ENCODE measurements at regions not wholly inside any gene's neighbourhood (a gene's known extent, or its start where the extent isn't known, plus 50 kb on each side); places are given as distances from the start of the nearest gene placed in this dataset.

GRCh38 chr12:76226397-76226796 lies 121.8 kb downstream of the BBS10 start:
- Histone ChIP-seq H3K36me3 (ENCODE audit: insufficient read depth, low read length) (no peaks in the 10 kb centered on the region), H3K27ac (ENCODE audit: low read depth, low read length) (no peak overlapping the region), H3K9me3 (ENCODE audit: low read length) (no peaks in the 10 kb centered on the region), H3K4me1 (ENCODE audit: insufficient read depth, low read length) (no peaks in the 10 kb centered on the region), H3K27me3 (ENCODE audit: insufficient read depth, low read length, poor library complexity, severe bottlenecking) (no peaks in the 10 kb centered on the region), H3K4me3 (ENCODE audit: low read length) (no peak overlapping the region)
- no peaks in the 10 kb centered on the region for H3K4me1 Mint-ChIP-seq
- H3K36me3 Mint-ChIP-seq, result no peaks in the 10 kb centered on the region
- peaks cover 0 to 11% of the 10 kb centered on the region in 2 donors for H3K27me3 Mint-ChIP-seq
- peaks cover 0 to 2% (median 0%) of the 10 kb centered on the region in 5 donors for H3K9me3 Mint-ChIP-seq
- no peak for DNase-seq
- no peak overlapping the region for H3K4me3 Mint-ChIP-seq
- POLR2A ChIA-PET, result no interaction called here
- H3K27ac Mint-ChIP-seq, result peak overlapping the region in 1 of 8 donors; percentile 30
- CTCF ChIA-PET, result no interaction called here

- Histone ChIP-seq H3K9me3 (ENCODE audit: low read length) (no peaks in the 10 kb centered on the region), H3K27ac (ENCODE audit: low read depth, low read length) (no peak overlapping the region), H3K36me3 (ENCODE audit: insufficient read depth, low read length) (no peaks in the 10 kb centered on the region), H3K4me1 (ENCODE audit: insufficient read depth, low read length) (no peaks in the 10 kb centered on the region), H3K27me3 (ENCODE audit: insufficient read depth, low read length, poor library complexity, severe bottlenecking) (no peaks in the 10 kb centered on the region), H3K4me3 (ENCODE audit: low read length) (no peak overlapping the region)
- Mint-ChIP-seq H3K27ac (no peak overlapping the region), H3K36me3 (peaks cover 0 to 2% (median 0%) of the 10 kb centered on the region in 3 donors), H3K4me3 (no peak overlapping the region), H3K27me3 (peaks cover 0 to 3% of the 10 kb centered on the region in 2 donors), H3K9me3 (no peaks in the 10 kb centered on the region), H3K4me1 (no peaks in the 10 kb centered on the region)
- ChIA-PET CTCF (no interaction called here), POLR2A (no interaction called here)
- no peak for DNase-seq
Measured at GRCh38 chr12:76223869-76224268, 124.3 kb downstream of the BBS10 start.

GRCh38 chr12:76220980-76221379 lies 127.2 kb downstream of the BBS10 start:
- Mint-ChIP-seq H3K27ac (no peak overlapping the region), H3K36me3 (peaks cover 0 to 2% (median 0%) of the 10 kb centered on the region in 3 donors), H3K27me3 (peaks cover 1 to 3% of the 10 kb centered on the region in 2 donors), H3K4me3 (no peak overlapping the region), H3K9me3 (no peaks in the 10 kb centered on the region), H3K4me1 (no peaks in the 10 kb centered on the region)
- POLR2A ChIA-PET, result no interaction called here
- CTCF ChIA-PET, result no interaction called here
- Histone ChIP-seq H3K27ac (ENCODE audit: low read depth, low read length) (no peak overlapping the region), H3K27me3 (ENCODE audit: insufficient read depth, low read length, poor library complexity, severe bottlenecking) (no peaks in the 10 kb centered on the region), H3K36me3 (ENCODE audit: insufficient read depth, low read length) (no peaks in the 10 kb centered on the region), H3K9me3 (ENCODE audit: low read length) (no peaks in the 10 kb centered on the region), H3K4me3 (ENCODE audit: low read length) (no peak overlapping the region), H3K4me1 (ENCODE audit: insufficient read depth, low read length) (no peaks in the 10 kb centered on the region)
- DNase-seq, result no peak

- DNase-seq, result no peak
- H3K36me3 Mint-ChIP-seq, result peaks cover 0 to 2% (median 0%) of the 10 kb centered on the region in 3 donors
- H3K27ac Mint-ChIP-seq, result no peak overlapping the region
- H3K4me1 Mint-ChIP-seq, result no peaks in the 10 kb centered on the region
- no peak overlapping the region for H3K4me3 Mint-ChIP-seq
- Histone ChIP-seq H3K36me3 (ENCODE audit: insufficient read depth, low read length) (no peaks in the 10 kb centered on the region), H3K4me3 (ENCODE audit: low read length) (no peak overlapping the region), H3K27me3 (ENCODE audit: insufficient read depth, low read length, poor library complexity, severe bottlenecking) (no peaks in the 10 kb centered on the region), H3K27ac (ENCODE audit: low read depth, low read length) (no peak overlapping the region), H3K4me1 (ENCODE audit: insufficient read depth, low read length) (no peaks in the 10 kb centered on the region), H3K9me3 (ENCODE audit: low read length) (no peaks in the 10 kb centered on the region)
- ChIA-PET POLR2A (no interaction called here), CTCF (interaction anchor here (0.7 kb wide), 1 partner anchor 17 kb away, joined by 3 read pairs; no protein-coding TSS in a partner anchor)
- H3K27me3 Mint-ChIP-seq, result peaks cover 0 to 1% of the 10 kb centered on the region in 2 donors
- H3K9me3 Mint-ChIP-seq, result no peaks in the 10 kb centered on the region
Measured at GRCh38 chr12:76219806-76220205, 128.4 kb downstream of the BBS10 start.

- no peaks in the 10 kb centered on the region for H3K9me3 Mint-ChIP-seq
- H3K4me1 ChIP-seq (ENCODE audit: insufficient read depth, low read length), result no peaks in the 10 kb centered on the region
- no peaks in the 10 kb centered on the region for H3K36me3 ChIP-seq (ENCODE audit: insufficient read depth, low read length)
- no peak overlapping the region for H3K27ac Mint-ChIP-seq
- no peak overlapping the region for H3K4me3 Mint-ChIP-seq
- ChIA-PET CTCF (no interaction called here), POLR2A (no interaction called here)
- H3K27ac ChIP-seq (ENCODE audit: low read depth, low read length), result no peak overlapping the region
- peaks cover 0 to 1% of the 10 kb centered on the region in 2 donors for H3K27me3 Mint-ChIP-seq
- H3K4me3 ChIP-seq (ENCODE audit: low read length), result no peak overlapping the region
- H3K4me1 Mint-ChIP-seq, result no peaks in the 10 kb centered on the region
- H3K36me3 Mint-ChIP-seq, result peaks cover 0 to 2% (median 0%) of the 10 kb centered on the region in 3 donors
- no peaks in the 10 kb centered on the region for H3K9me3 ChIP-seq (ENCODE audit: low read length)
- DNase-seq, result no peak
- no peaks in the 10 kb centered on the region for H3K27me3 ChIP-seq (ENCODE audit: insufficient read depth, low read length, poor library complexity, severe bottlenecking)
Measured at GRCh38 chr12:76216585-76217472, 131.4 kb downstream of the BBS10 start.

- no peaks in the 10 kb centered on the region for H3K9me3 ChIP-seq (ENCODE audit: low read length)
- Mint-ChIP-seq H3K4me1 (no peaks in the 10 kb centered on the region), H3K27me3 (peaks cover 13 to 43% of the 10 kb centered on the region in 2 donors), H3K4me3 (no peak overlapping the region), H3K36me3 (no peaks in the 10 kb centered on the region), H3K27ac (no peak overlapping the region), H3K9me3 (no peaks in the 10 kb centered on the region)
- ChIA-PET CTCF (no interaction called here), POLR2A (no interaction called here)
- H3K4me1 ChIP-seq (ENCODE audit: insufficient read depth, low read length), result no peaks in the 10 kb centered on the region
- H3K4me3 ChIP-seq (ENCODE audit: low read length), result no peak overlapping the region
- H3K27me3 ChIP-seq (ENCODE audit: insufficient read depth, low read length, poor library complexity, severe bottlenecking), result no peaks in the 10 kb centered on the region
- no peaks in the 10 kb centered on the region for H3K36me3 ChIP-seq (ENCODE audit: insufficient read depth, low read length)
- no peak for DNase-seq
- H3K27ac ChIP-seq (ENCODE audit: low read depth, low read length), result no peak overlapping the region
Measured at GRCh38 chr12:76208129-76208528, 123.6 kb upstream of the NAP1L1 start.

- Histone ChIP-seq H3K27ac (ENCODE audit: low read depth, low read length) (no peak overlapping the region), H3K36me3 (ENCODE audit: insufficient read depth, low read length) (no peaks in the 10 kb centered on the region), H3K9me3 (ENCODE audit: low read length) (no peaks in the 10 kb centered on the region), H3K4me3 (ENCODE audit: low read length) (no peak overlapping the region), H3K27me3 (ENCODE audit: insufficient read depth, low read length, poor library complexity, severe bottlenecking) (no peaks in the 10 kb centered on the region), H3K4me1 (ENCODE audit: insufficient read depth, low read length) (no peaks in the 10 kb centered on the region)
- no peaks in the 10 kb centered on the region for H3K36me3 Mint-ChIP-seq
- ChIA-PET POLR2A (no interaction called here), CTCF (no interaction called here)
- no peak overlapping the region for H3K4me3 Mint-ChIP-seq
- no peaks in the 10 kb centered on the region for H3K4me1 Mint-ChIP-seq
- peaks cover 0 to 8% (median 4%) of the 10 kb centered on the region in 5 donors for H3K9me3 Mint-ChIP-seq
- no peak for DNase-seq
- no peak overlapping the region for H3K27ac Mint-ChIP-seq
- H3K27me3 Mint-ChIP-seq, result peaks cover 15 to 51% of the 10 kb centered on the region in 2 donors
Measured at GRCh38 chr12:76206677-76207072, 122.2 kb upstream of the NAP1L1 start.

GRCh38 chr12:76206039-76206676 lies 121.7 kb upstream of the NAP1L1 start:
- Histone ChIP-seq H3K27me3 (ENCODE audit: insufficient read depth, low read length, poor library complexity, severe bottlenecking) (no peaks in the 10 kb centered on the region), H3K36me3 (ENCODE audit: insufficient read depth, low read length) (no peaks in the 10 kb centered on the region), H3K27ac (ENCODE audit: low read depth, low read length) (no peak overlapping the region), H3K4me1 (ENCODE audit: insufficient read depth, low read length) (no peaks in the 10 kb centered on the region), H3K4me3 (ENCODE audit: low read length) (no peak overlapping the region), H3K9me3 (ENCODE audit: low read length) (no peaks in the 10 kb centered on the region)
- Mint-ChIP-seq H3K27me3 (peaks cover 20 to 55% of the 10 kb centered on the region in 2 donors), H3K4me1 (no peaks in the 10 kb centered on the region), H3K36me3 (no peaks in the 10 kb centered on the region), H3K4me3 (no peak overlapping the region), H3K27ac (no peak overlapping the region), H3K9me3 (peaks cover 2 to 9% (median 4%) of the 10 kb centered on the region in 5 donors)
- CTCF ChIA-PET, result no interaction called here
- DNase-seq, result no peak
- POLR2A ChIA-PET, result no interaction called here
